Right cardiac atrium (tissue), 5 donors: ENCODE measurements at regions not wholly inside any gene's neighbourhood (a gene's known extent, or its start where the extent isn't known, plus 50 kb on each side); places are given as distances from the start of the nearest gene placed in this dataset.

ENCODE experiments used
- ATAC-seq, 2 donors: fragments of 200-7000 bp; cut with Tn5 transposase; one replicate each; pipeline versions ENCODE4 v1.8.0 to v1.9.1; 2020; ENCODE audit warnings: moderate library complexity in 2 of 2, mild to moderate bottlenecking in 1 of 2
- DNase-seq, 3 donors: peaks; one replicate each; pipeline ENCODE4 v3.0.0-alpha.2; 2020
- H3K27ac ChIP-seq: one replicate; pipeline ENCODE4 v1.5.1; 2013; ENCODE audit warnings: mild to moderate bottlenecking, low read length, control low read depth, moderate library complexity
- H3K27me3 ChIP-seq: one replicate; pipeline ENCODE4 v1.6.1; 2013; ENCODE audit not compliant: control insufficient read depth, insufficient read depth
- H3K4me1 ChIP-seq: one replicate; pipeline ENCODE4 v1.6.1; 2013; ENCODE audit warnings: low read length; ENCODE audit not compliant: control insufficient read depth, insufficient read depth
- H3K4me3 ChIP-seq: one replicate; pipeline ENCODE4 v1.5.1; 2013; ENCODE audit warnings: low read length, control low read depth
- H3K9me3 ChIP-seq: one replicate; pipeline ENCODE4 v1.6.1; 2013; ENCODE audit warnings: low read length; ENCODE audit not compliant: control insufficient read depth
- WGBS: extraction: QIAGEN DNeasy Blood & Tissue Kit; methylation state at CpG from one replicate; pipeline ENCODE4 v1.1.7; 2013; 5-methylcytosine and 5-hydroxymethylcytosine counted together
- intact Hi-C, 4 donors: fragments of 100-400 bp; cut with DNase I; formaldehyde crosslinking; loops; one replicate each; pipeline versions ENCODE4 v1.11.0 to v1.14.0; 2022 to 2023
- donor health status: healthy with polysubstance abuse.
- donor health status: DM: no; HTN: yes; CAD: no.
- donor health status: DM: no; HTN: no; CAD: no.
- donor health status: DM: no; HTN: yes; CAD: no; lungs with severe emphysema.
- donor health status: DM: yes; HTN: yes; CAD: no.

DNA sequence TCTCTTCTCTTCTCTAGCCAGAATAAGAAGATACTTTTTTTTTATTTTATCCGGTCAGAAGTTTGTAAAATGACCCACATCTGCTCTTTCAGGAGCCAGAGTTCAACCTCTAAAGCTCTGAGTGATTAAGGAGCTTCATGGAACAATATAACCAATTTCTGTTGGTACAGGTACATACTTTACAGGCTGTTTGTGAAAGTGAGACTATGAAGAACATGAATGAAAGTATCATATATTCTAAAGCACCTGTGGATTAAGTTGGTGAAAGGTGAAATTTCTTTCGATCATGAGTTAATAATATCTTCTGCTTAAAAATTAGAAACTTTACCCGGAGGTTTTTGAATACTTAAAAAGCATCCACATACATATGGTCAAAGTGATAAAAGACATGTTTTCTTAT, 65.2 kb downstream of the DMRT2 start:
- no peaks in the 10 kb centered on the region for H3K27me3 ChIP-seq
- H3K4me3 ChIP-seq, result no peak overlapping the region
- H3K27ac ChIP-seq, result no peak overlapping the region
- DNase-seq (no peak), ATAC-seq (no peak)
- intact Hi-C loops, result no loop called here
- no peaks in the 10 kb centered on the region for H3K4me1 ChIP-seq
- no peaks in the 10 kb centered on the region for H3K9me3 ChIP-seq
- 71% methylated on average over 3 of the region's 3 CpGs for WGBS

GRCh38 chr9:1117439-1117838, 67.3 kb downstream of the DMRT2 start:
- no peak for DNase-seq
- intact Hi-C loops, result no loop called here
- H3K27me3 ChIP-seq, result no peaks in the 10 kb centered on the region
- WGBS, result 75% methylated on average over 1 of the region's 1 CpG
- H3K27ac ChIP-seq, result no peak overlapping the region
- H3K4me3 ChIP-seq, result no peak overlapping the region
- ATAC-seq, result no peak
- no peaks in the 10 kb centered on the region for H3K4me1 ChIP-seq
- H3K9me3 ChIP-seq, result no peaks in the 10 kb centered on the region

DNA sequence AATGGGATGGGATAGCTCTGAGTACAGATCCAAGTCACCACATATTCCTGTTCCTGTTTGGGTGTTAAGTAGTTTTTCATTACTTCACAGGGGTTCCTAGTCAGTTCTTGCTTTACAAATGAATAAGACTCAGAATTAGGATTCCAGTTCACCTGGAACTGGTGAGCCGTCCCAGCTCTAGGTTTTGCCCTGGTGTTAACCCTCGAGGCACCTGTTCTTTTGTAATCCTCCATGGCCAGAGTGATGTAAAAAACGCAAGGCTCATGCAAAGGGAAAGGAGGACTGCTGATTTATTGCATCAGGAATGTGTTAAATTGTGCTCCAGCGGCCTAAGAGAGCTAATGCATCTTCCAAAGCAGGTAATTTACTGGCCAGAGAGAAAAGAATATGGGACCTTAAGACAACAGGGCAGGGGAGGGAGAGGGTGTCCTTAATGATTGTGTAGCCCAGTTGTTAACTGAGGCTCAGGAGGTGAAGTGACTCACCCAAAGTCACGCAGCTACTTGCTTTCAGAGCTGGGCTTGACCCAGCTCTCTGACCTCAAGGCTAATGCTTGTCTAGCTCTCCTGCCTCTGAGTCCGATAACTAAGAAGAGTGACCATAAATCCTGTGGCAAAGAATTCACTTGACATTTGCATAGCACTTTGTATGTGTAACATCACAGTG, 70.5 kb downstream of the DMRT2 start:
- DNase-seq (no peak), ATAC-seq (no peak)
- 49% methylated on average over 6 of the region's 6 CpGs for WGBS
- intact Hi-C loops, result no loop called here
- H3K4me1 ChIP-seq, result no peaks in the 10 kb centered on the region
- no peaks in the 10 kb centered on the region for H3K27me3 ChIP-seq
- no peaks in the 10 kb centered on the region for H3K9me3 ChIP-seq
- H3K4me3 ChIP-seq, result no peak overlapping the region
- H3K27ac ChIP-seq, result no peak overlapping the region

DNA sequence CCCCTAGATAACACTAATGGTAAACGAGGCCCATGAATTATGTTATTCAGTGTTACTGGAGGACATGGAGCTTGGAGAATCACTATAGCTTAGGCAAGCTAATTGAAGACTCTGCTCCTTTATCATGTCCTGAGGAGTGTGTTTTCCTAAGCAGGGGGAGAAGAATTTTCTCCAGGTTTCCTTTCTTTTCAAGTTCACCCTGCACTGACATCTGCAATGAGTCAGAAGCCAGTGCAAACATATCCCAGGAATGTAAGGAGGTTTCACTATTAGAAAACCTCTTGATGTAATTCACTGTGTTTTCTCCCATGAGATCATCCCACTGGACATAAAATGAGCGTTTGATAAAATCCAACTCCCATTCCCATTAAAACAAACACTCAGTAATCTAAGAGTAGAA, 75.6 kb downstream of the DMRT2 start:
- no peak overlapping the region for H3K27ac ChIP-seq
- H3K4me3 ChIP-seq, result no peak overlapping the region
- H3K27me3 ChIP-seq, result no peaks in the 10 kb centered on the region
- no peaks in the 10 kb centered on the region for H3K4me1 ChIP-seq
- WGBS, result 40% methylated on average over 2 of the region's 2 CpGs
- intact Hi-C loops, result no loop called here
- DNase-seq, result no peak
- no peaks in the 10 kb centered on the region for H3K9me3 ChIP-seq
- ATAC-seq, result no peak

GRCh38 chr9:1128046-1128445, 77.9 kb downstream of the DMRT2 start:
- Histone ChIP-seq H3K27me3 (no peaks in the 10 kb centered on the region), H3K4me3 (no peak overlapping the region), H3K27ac (no peak overlapping the region), H3K4me1 (no peaks in the 10 kb centered on the region), H3K9me3 (no peaks in the 10 kb centered on the region)
- DNase-seq (no peak), ATAC-seq (no peak)
- 85% methylated on average over 1 of the region's 1 CpG for WGBS
- intact Hi-C loops, result no loop called here

DNA sequence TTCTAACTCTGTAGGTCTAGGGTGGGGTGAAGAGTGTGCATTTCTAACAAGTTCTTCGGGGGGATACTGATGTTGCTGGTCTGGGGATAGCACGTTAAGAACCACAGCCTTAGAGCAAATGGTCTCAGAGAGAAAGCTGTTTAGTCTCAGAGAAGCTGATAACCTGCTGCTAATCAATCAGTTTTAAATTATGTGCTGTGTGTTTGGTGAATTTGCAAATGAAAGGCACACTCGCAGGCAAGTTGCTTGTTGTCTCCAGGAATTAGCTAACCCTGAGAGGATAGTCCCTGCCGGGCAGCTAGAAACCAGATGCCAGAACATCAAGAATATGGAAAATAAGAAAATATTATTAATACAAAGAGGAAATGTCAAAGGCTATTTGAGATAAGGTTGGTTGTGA, 79.2 kb downstream of the DMRT2 start:
- no peak overlapping the region for H3K27ac ChIP-seq
- H3K4me3 ChIP-seq, result no peak overlapping the region
- no peaks in the 10 kb centered on the region for H3K27me3 ChIP-seq
- WGBS, result 17% methylated on average over 4 of the region's 4 CpGs
- no peaks in the 10 kb centered on the region for H3K9me3 ChIP-seq
- intact Hi-C loops, result no loop called here
- DNase-seq (no peak), ATAC-seq (no peak)
- H3K4me1 ChIP-seq, result no peaks in the 10 kb centered on the region

DNA sequence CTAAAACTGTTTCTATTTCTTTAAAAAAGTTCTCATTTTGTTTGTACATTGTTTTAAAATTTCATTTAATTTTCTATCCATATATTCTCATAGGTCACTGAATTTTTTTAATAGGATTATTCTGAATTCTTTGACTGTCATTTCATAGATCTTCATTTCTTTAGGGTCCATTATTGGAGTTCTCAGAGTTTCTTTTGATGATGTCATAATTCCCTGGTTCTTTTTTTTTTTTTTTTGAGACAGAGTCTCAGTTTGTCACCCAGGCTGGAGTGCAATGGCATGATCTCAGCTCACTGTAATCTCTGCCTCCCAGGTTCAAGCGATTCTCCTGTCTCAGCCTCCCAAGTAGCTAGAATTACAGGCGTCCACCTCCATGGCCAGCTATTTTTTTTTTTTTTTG, 89.9 kb downstream of the DMRT2 start:
- 91% methylated on average over 2 of the region's 2 CpGs for WGBS
- intact Hi-C loops, result no loop called here

DNA sequence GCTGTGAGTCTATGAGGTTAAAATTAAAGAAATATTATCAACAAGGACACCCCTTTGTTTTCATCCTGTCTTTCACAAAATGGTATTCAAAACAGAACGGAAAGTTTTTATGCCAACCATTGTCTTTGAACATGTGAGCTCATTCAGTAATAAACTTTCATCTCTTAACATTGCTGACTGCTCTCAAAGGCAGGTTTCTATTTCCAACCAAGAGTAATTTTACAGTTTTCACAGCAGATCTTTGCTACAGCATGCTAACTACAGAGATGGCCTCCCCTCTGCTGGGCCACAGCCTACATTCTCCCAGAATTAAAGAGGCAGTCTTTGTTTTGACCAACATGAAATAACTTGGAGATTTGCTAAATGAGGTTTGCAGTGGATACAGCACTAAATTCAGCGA, 101.5 kb downstream of the DMRT2 start:
- H3K27me3 ChIP-seq, result no peaks in the 10 kb centered on the region
- intact Hi-C loops, result no loop called here
- no peak overlapping the region for H3K4me3 ChIP-seq
- ATAC-seq (no peak), DNase-seq (no peak)
- no peaks in the 10 kb centered on the region for H3K4me1 ChIP-seq
- 50% methylated on average over 2 of the region's 2 CpGs for WGBS
- H3K9me3 ChIP-seq, result no peaks in the 10 kb centered on the region
- H3K27ac ChIP-seq, result no peak overlapping the region

More for the DNA sequence above, 89.9 kb downstream of the DMRT2 start:
- H3K27me3 ChIP-seq, result no peaks in the 10 kb centered on the region
- DNase-seq (no peak), ATAC-seq (no peak)
- H3K4me3 ChIP-seq, result no peak overlapping the region
- no peaks in the 10 kb centered on the region for H3K4me1 ChIP-seq
- no peak overlapping the region for H3K27ac ChIP-seq
- no peaks in the 10 kb centered on the region for H3K9me3 ChIP-seq

- no peaks in the 10 kb centered on the region for H3K27me3 ChIP-seq
- H3K4me3 ChIP-seq, result no peak overlapping the region
- intact Hi-C loops, result no loop called here
- no peak for ATAC-seq
- no peaks in the 10 kb centered on the region for H3K4me1 ChIP-seq
- WGBS, result 52% methylated on average over 3 of the region's 3 CpGs
- H3K27ac ChIP-seq, result no peak overlapping the region
- no peak for DNase-seq
- no peaks in the 10 kb centered on the region for H3K9me3 ChIP-seq
These were observed 102.0 kb downstream of the DMRT2 start for GRCh38 chr9:1152171-1152570.

GRCh38 chr9:1154739-1155138, 104.6 kb downstream of the DMRT2 start:
- Histone ChIP-seq H3K4me3 (no peak overlapping the region), H3K27ac (no peak overlapping the region), H3K27me3 (no peaks in the 10 kb centered on the region), H3K9me3 (no peaks in the 10 kb centered on the region), H3K4me1 (no peaks in the 10 kb centered on the region)
- WGBS, result 46% methylated on average over 1 of the region's 1 CpG
- intact Hi-C loops, result no loop called here
- DNase-seq (no peak), ATAC-seq (no peak)

DNA sequence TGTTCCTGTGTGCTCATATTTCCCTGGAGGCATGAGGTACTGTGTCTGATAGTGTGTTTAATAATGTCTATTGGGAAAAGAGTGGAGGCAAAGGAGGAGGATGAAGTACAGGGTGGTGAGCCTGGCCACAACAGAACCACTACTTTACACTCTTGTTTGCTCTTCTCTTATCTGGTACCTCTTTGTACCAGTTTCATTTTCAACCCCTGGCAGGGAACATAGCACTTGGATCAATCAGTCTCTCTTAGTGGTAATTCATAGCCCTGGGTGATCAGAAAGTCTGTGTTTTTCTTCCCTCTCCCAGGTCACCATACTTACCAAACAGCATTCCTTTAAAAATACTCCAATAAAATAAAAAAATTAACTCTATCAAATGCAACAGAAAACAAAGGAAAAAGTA, 105.4 kb downstream of the DMRT2 start:
- Histone ChIP-seq H3K4me3 (no peak overlapping the region), H3K9me3 (no peaks in the 10 kb centered on the region), H3K27ac (no peak overlapping the region), H3K27me3 (no peaks in the 10 kb centered on the region), H3K4me1 (no peaks in the 10 kb centered on the region)
- DNase-seq (no peak), ATAC-seq (no peak)
- intact Hi-C loops, result no loop called here
